ENCODE measurements at regions not wholly inside any gene's neighbourhood (a gene's known extent, or its start where the extent isn't known, plus 50 kb on each side); places are given as distances from the start of the nearest gene placed in this dataset.

DNA sequence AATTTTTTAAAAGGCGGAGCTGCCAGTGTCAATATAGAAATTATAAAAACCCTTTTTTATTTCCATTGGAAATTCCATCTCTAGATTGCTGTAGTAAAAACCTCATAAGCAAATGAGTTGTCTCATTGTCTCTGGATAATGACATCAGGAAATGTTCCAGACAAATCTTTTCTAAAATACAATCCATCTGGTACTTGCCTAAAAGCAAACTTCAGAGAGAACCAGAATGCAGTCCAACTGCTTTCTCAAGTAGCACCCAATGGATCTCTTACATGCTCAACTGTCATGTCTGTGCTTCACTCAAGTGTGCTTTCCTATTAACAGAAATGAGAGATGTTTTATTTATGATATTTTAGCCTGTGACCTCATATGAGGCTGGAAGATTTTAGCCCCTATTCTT, 399.6 kb upstream of the NDST3 start:
- TF ChIP-seq CTCF (IDR thresholded peaks at IDR 0.05; ENCODE audit: poor library complexity, severe bottlenecking) = no peak
- no peak for TF ChIP-seq SMC3 (conservative IDR thresholded peaks at IDR 0.05; ENCODE audit: poor library complexity)
- no peak for TF ChIP-seq RAD21 (conservative IDR thresholded peaks at IDR 0.05)
- TF ChIP-seq EZH2 (IDR thresholded peaks at IDR 0.05; ENCODE audit: borderline replicate concordance, insufficient read depth, low read length, poor library complexity, severe bottlenecking) = no peak
- TF ChIP-seq POLR2AphosphoS5 (IDR thresholded peaks at IDR 0.05) = no peak
